IMR-90 (cell line): ENCODE measurements at regions not wholly inside any gene's neighbourhood (a gene's known extent, or its start where the extent isn't known, plus 50 kb on each side); places are given as distances from the start of the nearest gene placed in this dataset.

Source experiments
- BHLHE40 ChIP-seq: fragments of 150-350 bp; IDR thresholded peaks from 2 replicates; pipeline ENCODE4 v1.6.1; 2016; ENCODE audit warnings: mild to moderate bottlenecking, low read depth, low read length
- MAFK ChIP-seq: IDR thresholded peaks from 2 replicates; pipeline ENCODE4 v1.6.1; 2012; ENCODE audit warnings: low read depth, low read length, improper control_type of control experiment
- MAZ ChIP-seq: IDR thresholded peaks from 2 replicates; pipeline ENCODE4 v1.6.1; 2012; ENCODE audit warnings: low read depth, mild to moderate bottlenecking, low read length, improper control_type of control experiment, moderate library complexity, borderline replicate concordance
- MXI1 ChIP-seq: IDR thresholded peaks from 2 replicates; pipeline ENCODE4 v1.6.1; 2012; ENCODE audit warnings: low read depth, mild to moderate bottlenecking, low read length, moderate library complexity, borderline replicate concordance
- POLR2A ChIP-seq: IDR thresholded peaks from 2 replicates; pipeline ENCODE4 v1.6.1; 2012; ENCODE audit warnings: mild to moderate bottlenecking, low read depth, low read length
- RAD21 ChIP-seq: IDR thresholded peaks from 2 replicates; pipeline ENCODE4 v1.6.1; 2012; ENCODE audit warnings: low read length, improper control_type of control experiment
- TF ChIP-seq, protein P1 (sequence below): conservative IDR thresholded peaks from 2 replicates; pipeline ENCODE4 v1.5.1; 2012; ENCODE audit warnings: mild to moderate bottlenecking, low read depth, low read length, improper control_type of control experiment
- TF ChIP-seq, protein P2 (sequence below): fragments of 150-350 bp; IDR thresholded peaks from 2 replicates; pipeline ENCODE4 v1.6.1; 2017; ENCODE audit warnings: mild to moderate bottlenecking, antibody characterized with exemption, low read length, low read depth
- TF ChIP-seq, protein P3 (sequence below): fragments of 150-350 bp; IDR thresholded peaks from 2 replicates; pipeline ENCODE4 v1.6.1; 2016; ENCODE audit warnings: low read depth, mild to moderate bottlenecking, low read length, moderate library complexity, borderline replicate concordance

DNA sequence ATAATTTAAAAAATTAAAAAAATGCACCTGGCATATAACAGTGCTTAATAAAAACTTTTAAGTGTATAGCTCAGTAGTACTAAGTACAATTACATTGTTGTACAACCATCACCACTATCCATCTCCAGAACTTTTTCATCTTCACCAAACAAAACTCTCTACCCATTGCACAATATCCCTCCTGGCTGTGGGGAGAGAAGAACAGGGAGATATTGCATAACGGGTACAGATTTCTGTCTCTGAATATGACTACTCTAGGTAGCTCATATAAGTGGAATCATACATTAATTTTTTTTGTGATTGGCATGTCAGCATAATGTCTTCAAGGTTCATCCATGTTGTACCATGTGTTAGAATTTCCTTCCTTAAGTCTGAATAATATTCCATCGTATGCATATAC is 91.0 kb upstream of the PLAAT1 start:
- TF ChIP-seq, protein P1, sequence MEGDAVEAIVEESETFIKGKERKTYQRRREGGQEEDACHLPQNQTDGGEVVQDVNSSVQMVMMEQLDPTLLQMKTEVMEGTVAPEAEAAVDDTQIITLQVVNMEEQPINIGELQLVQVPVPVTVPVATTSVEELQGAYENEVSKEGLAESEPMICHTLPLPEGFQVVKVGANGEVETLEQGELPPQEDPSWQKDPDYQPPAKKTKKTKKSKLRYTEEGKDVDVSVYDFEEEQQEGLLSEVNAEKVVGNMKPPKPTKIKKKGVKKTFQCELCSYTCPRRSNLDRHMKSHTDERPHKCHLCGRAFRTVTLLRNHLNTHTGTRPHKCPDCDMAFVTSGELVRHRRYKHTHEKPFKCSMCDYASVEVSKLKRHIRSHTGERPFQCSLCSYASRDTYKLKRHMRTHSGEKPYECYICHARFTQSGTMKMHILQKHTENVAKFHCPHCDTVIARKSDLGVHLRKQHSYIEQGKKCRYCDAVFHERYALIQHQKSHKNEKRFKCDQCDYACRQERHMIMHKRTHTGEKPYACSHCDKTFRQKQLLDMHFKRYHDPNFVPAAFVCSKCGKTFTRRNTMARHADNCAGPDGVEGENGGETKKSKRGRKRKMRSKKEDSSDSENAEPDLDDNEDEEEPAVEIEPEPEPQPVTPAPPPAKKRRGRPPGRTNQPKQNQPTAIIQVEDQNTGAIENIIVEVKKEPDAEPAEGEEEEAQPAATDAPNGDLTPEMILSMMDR, result no peak
- no peak for TF ChIP-seq POLR2A
- TF ChIP-seq, protein P2, sequence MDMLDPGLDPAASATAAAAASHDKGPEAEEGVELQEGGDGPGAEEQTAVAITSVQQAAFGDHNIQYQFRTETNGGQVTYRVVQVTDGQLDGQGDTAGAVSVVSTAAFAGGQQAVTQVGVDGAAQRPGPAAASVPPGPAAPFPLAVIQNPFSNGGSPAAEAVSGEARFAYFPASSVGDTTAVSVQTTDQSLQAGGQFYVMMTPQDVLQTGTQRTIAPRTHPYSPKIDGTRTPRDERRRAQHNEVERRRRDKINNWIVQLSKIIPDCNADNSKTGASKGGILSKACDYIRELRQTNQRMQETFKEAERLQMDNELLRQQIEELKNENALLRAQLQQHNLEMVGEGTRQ, result no peak
- no peak for TF ChIP-seq MXI1
- TF ChIP-seq RAD21, result no peak
- TF ChIP-seq, protein P3, sequence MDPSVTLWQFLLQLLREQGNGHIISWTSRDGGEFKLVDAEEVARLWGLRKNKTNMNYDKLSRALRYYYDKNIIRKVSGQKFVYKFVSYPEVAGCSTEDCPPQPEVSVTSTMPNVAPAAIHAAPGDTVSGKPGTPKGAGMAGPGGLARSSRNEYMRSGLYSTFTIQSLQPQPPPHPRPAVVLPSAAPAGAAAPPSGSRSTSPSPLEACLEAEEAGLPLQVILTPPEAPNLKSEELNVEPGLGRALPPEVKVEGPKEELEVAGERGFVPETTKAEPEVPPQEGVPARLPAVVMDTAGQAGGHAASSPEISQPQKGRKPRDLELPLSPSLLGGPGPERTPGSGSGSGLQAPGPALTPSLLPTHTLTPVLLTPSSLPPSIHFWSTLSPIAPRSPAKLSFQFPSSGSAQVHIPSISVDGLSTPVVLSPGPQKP, result no peak
- TF ChIP-seq BHLHE40, result no peak
- TF ChIP-seq MAFK, result no peak
- no peak for TF ChIP-seq MAZ
